CD8-positive, alpha-beta memory T cell (primary cell): ENCODE measurements at regions not wholly inside any gene's neighbourhood (a gene's known extent, or its start where the extent isn't known, plus 50 kb on each side); places are given as distances from the start of the nearest gene placed in this dataset.

Experiments
- CTCF ChIA-PET: fragments of 350-600 bp; sonication (Branson Sonifier 250); formaldehyde crosslinking; loops from one replicate; lab custom pipeline; 2021; ENCODE audit warnings: antibody characterized with exemption; lab: Charles Lee
- POLR2A ChIA-PET: fragments of 350-600 bp; sonication (Branson Sonifier 250); formaldehyde crosslinking; loops from one replicate; lab custom pipeline; 2021; ENCODE audit warnings: antibody characterized with exemption; lab: Charles Lee
- DNase-seq, 5 donors: peaks; one replicate each; pipeline versions ENCODE4 v3.0.0 to v3.0.0-alpha.2; 2020 to 2022; ENCODE audit warnings: mixed read lengths in 1 of 5
- H3K27ac ChIP-seq: one replicate; pipeline ENCODE4 v1.7.0; 2013; ENCODE audit warnings: low read depth, mild to moderate bottlenecking, low read length, moderate library complexity
- H3K27me3 ChIP-seq: 2 replicates; pipeline ENCODE4 v1.7.0; 2013; ENCODE audit warnings: low read length, mild to moderate bottlenecking; ENCODE audit not compliant: insufficient read depth, poor library complexity, severe bottlenecking
- H3K36me3 ChIP-seq: 2 replicates; pipeline ENCODE4 v1.7.0; 2013; ENCODE audit warnings: mild to moderate bottlenecking, low read length, moderate library complexity; ENCODE audit not compliant: insufficient read depth
- H3K4me1 ChIP-seq: 2 replicates; pipeline ENCODE4 v1.7.0; 2013; ENCODE audit warnings: mild to moderate bottlenecking, low read length, moderate library complexity; ENCODE audit not compliant: insufficient read depth
- H3K4me3 ChIP-seq: 2 replicates; pipeline ENCODE4 v1.7.0; 2013; ENCODE audit warnings: mild to moderate bottlenecking, low read length
- H3K9me3 ChIP-seq: 2 replicates; pipeline ENCODE4 v1.7.0; 2013; ENCODE audit warnings: mild to moderate bottlenecking, low read length
- H3K27ac Mint-ChIP-seq, 8 donors: one replicate each; pipeline ENCODE4 v1.8.0; 2020 to 2021; ENCODE audit warnings: mixed read lengths in 8 of 8, mild to moderate bottlenecking in 6 of 8, inconsistent platforms in 3 of 8, moderate library complexity in 3 of 8
- H3K27me3 Mint-ChIP-seq, 2 donors: one replicate each; pipeline ENCODE4 v1.8.0; 2020 to 2021; ENCODE audit warnings: mixed read lengths in 2 of 2, mild to moderate bottlenecking in 1 of 2, moderate library complexity in 1 of 2
- H3K36me3 Mint-ChIP-seq, 3 donors: one replicate each; pipeline ENCODE4 v1.8.0; 2020 to 2021; ENCODE audit warnings: mixed read lengths in 3 of 3, inconsistent platforms in 1 of 3, mild to moderate bottlenecking in 1 of 3
- H3K4me1 Mint-ChIP-seq, 3 donors: one replicate each; pipeline ENCODE4 v1.8.0; 2020 to 2021; ENCODE audit warnings: mixed read lengths in 3 of 3, inconsistent platforms in 1 of 3, mild to moderate bottlenecking in 1 of 3
- H3K4me3 Mint-ChIP-seq, 7 donors: one replicate each; pipeline ENCODE4 v1.8.0; 2020 to 2021; ENCODE audit warnings: mixed read lengths in 7 of 7, mild to moderate bottlenecking in 6 of 7, moderate library complexity in 4 of 7, inconsistent platforms in 2 of 7
- H3K9me3 Mint-ChIP-seq, 5 donors: one replicate each; pipeline ENCODE4 v1.8.0; 2020 to 2022; ENCODE audit warnings: mixed read lengths in 5 of 5, mild to moderate bottlenecking in 3 of 5, moderate library complexity in 2 of 5, inconsistent platforms in 1 of 5

GRCh38 chr17:68699936-68700335, 98.8 kb upstream of the FAM20A start:
- no peaks in the 10 kb centered on the region for H3K36me3 Mint-ChIP-seq
- Histone ChIP-seq H3K4me3 (no peak overlapping the region), H3K27me3 (no peaks in the 10 kb centered on the region), H3K36me3 (no peaks in the 10 kb centered on the region), H3K4me1 (no peaks in the 10 kb centered on the region), H3K27ac (no peak overlapping the region), H3K9me3 (no peaks in the 10 kb centered on the region)
- no peaks in the 10 kb centered on the region for H3K4me1 Mint-ChIP-seq
- no peak overlapping the region for H3K4me3 Mint-ChIP-seq
- CTCF ChIA-PET: no interaction called here
- H3K27me3 Mint-ChIP-seq: peaks cover 15 to 17% of the 10 kb centered on the region in 2 donors
- POLR2A ChIA-PET: no interaction called here
- no peaks in the 10 kb centered on the region for H3K9me3 Mint-ChIP-seq
- DNase-seq: no peak
- H3K27ac Mint-ChIP-seq: no peak overlapping the region

GRCh38 chr17:68698746-68699145, 97.6 kb upstream of the FAM20A start:
- no peaks in the 10 kb centered on the region for H3K9me3 ChIP-seq
- H3K4me3 ChIP-seq: no peak overlapping the region
- Mint-ChIP-seq H3K9me3 (no peaks in the 10 kb centered on the region), H3K27ac (no peak overlapping the region), H3K36me3 (no peaks in the 10 kb centered on the region), H3K4me3 (no peak overlapping the region), H3K27me3 (peaks cover 16 to 18% of the 10 kb centered on the region in 2 donors), H3K4me1 (no peaks in the 10 kb centered on the region)
- no peak for DNase-seq
- H3K4me1 ChIP-seq: no peaks in the 10 kb centered on the region
- H3K36me3 ChIP-seq: no peaks in the 10 kb centered on the region
- H3K27ac ChIP-seq: no peak overlapping the region
- H3K27me3 ChIP-seq: no peaks in the 10 kb centered on the region
- ChIA-PET POLR2A (no interaction called here), CTCF (no interaction called here)

GRCh38 chr17:68697850-68698361, 96.7 kb upstream of the FAM20A start:
- DNase-seq: no peak
- Mint-ChIP-seq H3K36me3 (no peaks in the 10 kb centered on the region), H3K4me3 (no peak overlapping the region), H3K9me3 (no peaks in the 10 kb centered on the region), H3K27ac (no peak overlapping the region), H3K4me1 (no peaks in the 10 kb centered on the region), H3K27me3 (peaks cover 14 to 15% of the 10 kb centered on the region in 2 donors)
- ChIA-PET POLR2A (no interaction called here), CTCF (no interaction called here)
- H3K4me1 ChIP-seq: no peaks in the 10 kb centered on the region
- H3K36me3 ChIP-seq: no peaks in the 10 kb centered on the region
- H3K27me3 ChIP-seq: no peaks in the 10 kb centered on the region
- no peak overlapping the region for H3K4me3 ChIP-seq
- no peaks in the 10 kb centered on the region for H3K9me3 ChIP-seq
- no peak overlapping the region for H3K27ac ChIP-seq

GRCh38 chr17:68695659-68696058, 94.5 kb upstream of the FAM20A start:
- Histone ChIP-seq H3K4me3 (no peak overlapping the region), H3K36me3 (no peaks in the 10 kb centered on the region), H3K4me1 (no peaks in the 10 kb centered on the region), H3K27me3 (no peaks in the 10 kb centered on the region), H3K9me3 (no peaks in the 10 kb centered on the region), H3K27ac (no peak overlapping the region)
- Mint-ChIP-seq H3K27me3 (peaks cover 8 to 17% of the 10 kb centered on the region in 2 donors), H3K4me3 (no peak overlapping the region), H3K9me3 (no peaks in the 10 kb centered on the region), H3K4me1 (no peaks in the 10 kb centered on the region), H3K27ac (no peak overlapping the region), H3K36me3 (no peaks in the 10 kb centered on the region)
- ChIA-PET CTCF (no interaction called here), POLR2A (no interaction called here)
- no peak for DNase-seq

- Mint-ChIP-seq H3K4me3 (no peak overlapping the region), H3K36me3 (no peaks in the 10 kb centered on the region), H3K9me3 (no peaks in the 10 kb centered on the region), H3K27ac (no peak overlapping the region), H3K4me1 (no peaks in the 10 kb centered on the region), H3K27me3 (peaks cover 8 to 17% of the 10 kb centered on the region in 2 donors)
- ChIA-PET POLR2A (no interaction called here), CTCF (no interaction called here)
- Histone ChIP-seq H3K4me1 (no peaks in the 10 kb centered on the region), H3K36me3 (no peaks in the 10 kb centered on the region), H3K27me3 (no peaks in the 10 kb centered on the region), H3K4me3 (no peak overlapping the region), H3K9me3 (no peaks in the 10 kb centered on the region), H3K27ac (no peak overlapping the region)
- DNase-seq: no peak
Measured at GRCh38 chr17:68694791-68695485, 93.8 kb upstream of the FAM20A start.

GRCh38 chr17:68693896-68694295, 92.7 kb upstream of the FAM20A start:
- Mint-ChIP-seq H3K9me3 (no peaks in the 10 kb centered on the region), H3K36me3 (no peaks in the 10 kb centered on the region), H3K4me3 (no peak overlapping the region), H3K4me1 (no peaks in the 10 kb centered on the region), H3K27ac (no peak overlapping the region), H3K27me3 (peaks cover 8 to 15% of the 10 kb centered on the region in 2 donors)
- no peaks in the 10 kb centered on the region for H3K36me3 ChIP-seq
- H3K9me3 ChIP-seq: no peaks in the 10 kb centered on the region
- H3K4me1 ChIP-seq: no peaks in the 10 kb centered on the region
- DNase-seq: no peak
- CTCF ChIA-PET: no interaction called here
- no peak overlapping the region for H3K4me3 ChIP-seq
- POLR2A ChIA-PET: no interaction called here
- H3K27ac ChIP-seq: no peak overlapping the region
- no peaks in the 10 kb centered on the region for H3K27me3 ChIP-seq

GRCh38 chr17:68693466-68693865, 92.3 kb upstream of the FAM20A start:
- Histone ChIP-seq H3K27ac (no peak overlapping the region), H3K36me3 (no peaks in the 10 kb centered on the region), H3K4me3 (no peak overlapping the region), H3K9me3 (no peaks in the 10 kb centered on the region), H3K27me3 (no peaks in the 10 kb centered on the region), H3K4me1 (no peaks in the 10 kb centered on the region)
- Mint-ChIP-seq H3K4me3 (no peak overlapping the region), H3K27me3 (peaks cover 8 to 15% of the 10 kb centered on the region in 2 donors), H3K27ac (no peak overlapping the region), H3K36me3 (no peaks in the 10 kb centered on the region), H3K4me1 (no peaks in the 10 kb centered on the region), H3K9me3 (no peaks in the 10 kb centered on the region)
- DNase-seq: no peak
- ChIA-PET POLR2A (no interaction called here), CTCF (no interaction called here)

- H3K4me1 ChIP-seq: no peaks in the 10 kb centered on the region
- Mint-ChIP-seq H3K4me1 (no peaks in the 10 kb centered on the region), H3K9me3 (no peaks in the 10 kb centered on the region), H3K4me3 (no peak overlapping the region), H3K27me3 (peaks cover 6 to 15% of the 10 kb centered on the region in 2 donors), H3K36me3 (no peaks in the 10 kb centered on the region), H3K27ac (no peak overlapping the region)
- no peaks in the 10 kb centered on the region for H3K36me3 ChIP-seq
- H3K27ac ChIP-seq: no peak overlapping the region
- CTCF ChIA-PET: no interaction called here
- no peaks in the 10 kb centered on the region for H3K9me3 ChIP-seq
- H3K4me3 ChIP-seq: no peak overlapping the region
- no peak for DNase-seq
- POLR2A ChIA-PET: no interaction called here
- H3K27me3 ChIP-seq: no peaks in the 10 kb centered on the region
Measured at GRCh38 chr17:68686108-68686988, 85.2 kb upstream of the FAM20A start.
